OCI-LY7 (cell line): ENCODE measurements at regions not wholly inside any gene's neighbourhood (a gene's known extent, or its start where the extent isn't known, plus 50 kb on each side); places are given as distances from the start of the nearest gene placed in this dataset.

Experiments
- EZH2phosphoT487 ChIP-seq: fragments of 200-600 bp; sonication (generic); IDR thresholded peaks from 2 replicates; pipeline ENCODE4 v1.6.1; 2018; ENCODE audit warnings: low read depth, borderline replicate concordance, mild to moderate bottlenecking, mixed run types, antibody characterized with exemption, low read length, moderate library complexity, mixed read lengths
- TF ChIP-seq, protein P1 (sequence below): fragments of 200-600 bp; sonication (generic); conservative IDR thresholded peaks from 2 replicates; pipeline ENCODE4 v1.5.1; 2014; ENCODE audit warnings: mild to moderate bottlenecking, antibody characterized with exemption, low read length, moderate library complexity, mixed read lengths

GRCh38 chr1:94729267-94729666 lies 90.9 kb upstream of the SLC44A3 start:
- TF ChIP-seq EZH2phosphoT487: no peak
- TF ChIP-seq, protein P1, sequence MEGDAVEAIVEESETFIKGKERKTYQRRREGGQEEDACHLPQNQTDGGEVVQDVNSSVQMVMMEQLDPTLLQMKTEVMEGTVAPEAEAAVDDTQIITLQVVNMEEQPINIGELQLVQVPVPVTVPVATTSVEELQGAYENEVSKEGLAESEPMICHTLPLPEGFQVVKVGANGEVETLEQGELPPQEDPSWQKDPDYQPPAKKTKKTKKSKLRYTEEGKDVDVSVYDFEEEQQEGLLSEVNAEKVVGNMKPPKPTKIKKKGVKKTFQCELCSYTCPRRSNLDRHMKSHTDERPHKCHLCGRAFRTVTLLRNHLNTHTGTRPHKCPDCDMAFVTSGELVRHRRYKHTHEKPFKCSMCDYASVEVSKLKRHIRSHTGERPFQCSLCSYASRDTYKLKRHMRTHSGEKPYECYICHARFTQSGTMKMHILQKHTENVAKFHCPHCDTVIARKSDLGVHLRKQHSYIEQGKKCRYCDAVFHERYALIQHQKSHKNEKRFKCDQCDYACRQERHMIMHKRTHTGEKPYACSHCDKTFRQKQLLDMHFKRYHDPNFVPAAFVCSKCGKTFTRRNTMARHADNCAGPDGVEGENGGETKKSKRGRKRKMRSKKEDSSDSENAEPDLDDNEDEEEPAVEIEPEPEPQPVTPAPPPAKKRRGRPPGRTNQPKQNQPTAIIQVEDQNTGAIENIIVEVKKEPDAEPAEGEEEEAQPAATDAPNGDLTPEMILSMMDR: no peak
